Vagina (tissue), 2 donors: ENCODE measurements at regions not wholly inside any gene's neighbourhood (a gene's known extent, or its start where the extent isn't known, plus 50 kb on each side); places are given as distances from the start of the nearest gene placed in this dataset.

Experiments
- DNase-seq, 2 donors: peaks; one replicate each; pipeline ENCODE4 v3.0.0-alpha.2; 2017; ENCODE audit errors: extremely low spot score in 2 of 2
- H3K27ac ChIP-seq: fragments of 200-600 bp; sonication (generic); one replicate; pipeline ENCODE4 v1.5.1; 2019
- H3K27me3 ChIP-seq: fragments of 200-600 bp; sonication (generic); one replicate; pipeline ENCODE4 v1.5.1; 2019
- H3K36me3 ChIP-seq, 2 donors: fragments of 200-600 bp; sonication (generic); one replicate each; pipeline ENCODE4 v1.5.1; 2017 to 2019
- H3K4me1 ChIP-seq: fragments of 200-600 bp; sonication (generic); one replicate; pipeline ENCODE4 v1.5.1; 2019
- H3K4me3 ChIP-seq, 2 donors: fragments of 200-600 bp; sonication (generic); 1 replicate in 1 of 2; 2 replicates in 1 of 2; pipeline ENCODE4 v1.5.1; 2016 to 2019
- H3K9me3 ChIP-seq: fragments of 200-600 bp; sonication (generic); one replicate; pipeline ENCODE4 v1.5.1; 2019
- CTCF ChIP-seq, 3 experiments: fragments of 450-650 bp in 2 of 3; fragments of 200-600 bp in 1 of 3; sonication (generic) in 1 of 3; IDR thresholded peaks; one replicate each; pipeline ENCODE4 v1.5.1; 2017 to 2019; ENCODE audit warnings: antibody characterized with exemption in 3 of 3, mild to moderate bottlenecking in 2 of 3, moderate library complexity in 2 of 3
- POLR2A ChIP-seq, 2 donors: fragments of 450-650 bp; IDR thresholded peaks; one replicate each; pipeline ENCODE4 v1.6.1; 2017; ENCODE audit warnings: antibody characterized with exemption in 2 of 2, mild to moderate bottlenecking in 2 of 2, moderate library complexity in 2 of 2
- POLR2AphosphoS5 ChIP-seq, 2 donors: sonication (generic); formaldehyde crosslinking; IDR thresholded peaks; one replicate each; pipeline ENCODE4 v1.9.0; 2017; ENCODE audit warnings: antibody characterized with exemption in 2 of 2, mild to moderate bottlenecking in 2 of 2, low read depth in 1 of 2; ENCODE audit not compliant: insufficient read depth in 1 of 2
- intact Hi-C: fragments of 100-400 bp; cut with DNase I; formaldehyde crosslinking; loops from one replicate; pipeline ENCODE4 v1.15.1; 2023

- intact Hi-C loops, result no loop called here
- no peaks in the 10 kb centered on the region for H3K27me3 ChIP-seq
Observed at GRCh38 chr10:130836344-130836743, 475.2 kb downstream of the TCERG1L start.

GRCh38 chr10:130843051-130843653 is 468.4 kb downstream of the TCERG1L start:
- H3K36me3 ChIP-seq, result no peaks in the 10 kb centered on the region
- TF ChIP-seq CTCF (IDR thresholded peaks at IDR 0.05) (no peak), POLR2A (IDR thresholded peaks at IDR 0.05) (no peak), POLR2AphosphoS5 (IDR thresholded peaks at IDR 0.05; ENCODE audit: insufficient read depth in 1 of 2, low read depth in 1 of 2) (no peak)
- H3K4me3 ChIP-seq, result no peak overlapping the region
- DNase-seq, result no peak
- H3K9me3 ChIP-seq, result no peaks in the 10 kb centered on the region
- no peaks in the 10 kb centered on the region for H3K4me1 ChIP-seq
- no peak overlapping the region for H3K27ac ChIP-seq
- no peaks in the 10 kb centered on the region for H3K27me3 ChIP-seq
- intact Hi-C loops, result no loop called here

More at GRCh38 chr10:130836344-130836743, 475.2 kb downstream of the TCERG1L start:
- Histone ChIP-seq H3K4me3 (no peak overlapping the region), H3K27ac (no peak overlapping the region), H3K4me1 (no peaks in the 10 kb centered on the region), H3K36me3 (no peaks in the 10 kb centered on the region), H3K9me3 (no peaks in the 10 kb centered on the region)
- DNase-seq, result no peak
- TF ChIP-seq CTCF (IDR thresholded peaks at IDR 0.05) (no peak), POLR2AphosphoS5 (IDR thresholded peaks at IDR 0.05; ENCODE audit: insufficient read depth in 1 of 2, low read depth in 1 of 2) (no peak), POLR2A (IDR thresholded peaks at IDR 0.05) (no peak)

GRCh38 chr10:130844310-130844709 is 467.2 kb downstream of the TCERG1L start:
- Histone ChIP-seq H3K36me3 (no peaks in the 10 kb centered on the region), H3K4me3 (no peak overlapping the region), H3K27ac (no peak overlapping the region), H3K27me3 (no peaks in the 10 kb centered on the region), H3K4me1 (no peaks in the 10 kb centered on the region), H3K9me3 (no peaks in the 10 kb centered on the region)
- no peak for DNase-seq
- intact Hi-C loops, result no loop called here
- TF ChIP-seq POLR2AphosphoS5 (IDR thresholded peaks at IDR 0.05; ENCODE audit: insufficient read depth in 1 of 2, low read depth in 1 of 2) (no peak), CTCF (IDR thresholded peaks at IDR 0.05) (no peak), POLR2A (IDR thresholded peaks at IDR 0.05) (no peak)

- H3K36me3 ChIP-seq, result no peaks in the 10 kb centered on the region
- H3K27me3 ChIP-seq, result no peaks in the 10 kb centered on the region
- DNase-seq, result no peak
- H3K4me3 ChIP-seq, result no peak overlapping the region
- intact Hi-C loops, result no loop called here
- TF ChIP-seq POLR2A (IDR thresholded peaks at IDR 0.05) (no peak), POLR2AphosphoS5 (IDR thresholded peaks at IDR 0.05; ENCODE audit: insufficient read depth in 1 of 2, low read depth in 1 of 2) (no peak), CTCF (IDR thresholded peaks at IDR 0.05) (no peak)
- H3K9me3 ChIP-seq, result no peaks in the 10 kb centered on the region
- no peak overlapping the region for H3K27ac ChIP-seq
- H3K4me1 ChIP-seq, result no peaks in the 10 kb centered on the region
Observed at GRCh38 chr10:130847170-130847569, 464.4 kb downstream of the TCERG1L start.

GRCh38 chr10:130848855-130849254 is 462.7 kb downstream of the TCERG1L start:
- TF ChIP-seq POLR2AphosphoS5 (IDR thresholded peaks at IDR 0.05; ENCODE audit: insufficient read depth in 1 of 2, low read depth in 1 of 2) (no peak), CTCF (IDR thresholded peaks at IDR 0.05) (no peak), POLR2A (IDR thresholded peaks at IDR 0.05) (no peak)
- Histone ChIP-seq H3K27ac (no peak overlapping the region), H3K4me3 (no peak overlapping the region), H3K4me1 (no peaks in the 10 kb centered on the region), H3K27me3 (no peaks in the 10 kb centered on the region), H3K36me3 (no peaks in the 10 kb centered on the region), H3K9me3 (no peaks in the 10 kb centered on the region)
- intact Hi-C loops, result no loop called here
- no peak for DNase-seq
